GM12891 (cell line): ENCODE measurements at regions not wholly inside any gene's neighbourhood (a gene's known extent, or its start where the extent isn't known, plus 50 kb on each side); places are given as distances from the start of the nearest gene placed in this dataset.

Experiments used
- PAX5 ChIP-seq: IDR thresholded peaks from 2 replicates; pipeline ENCODE4 v1.6.1; 2011; ENCODE audit warnings: low read length, moderate library complexity, mild to moderate bottlenecking; ENCODE audit not compliant: insufficient read depth, severe bottlenecking
- POLR2A ChIP-seq: IDR thresholded peaks from 2 replicates; pipeline ENCODE4 v1.6.1; 2011; ENCODE audit warnings: low read depth, low read length, control low read depth
- POLR2AphosphoS5 ChIP-seq: IDR thresholded peaks from 2 replicates; pipeline ENCODE4 v1.6.1; 2011; ENCODE audit warnings: low read depth, low read length, control low read depth
- POU2F2 ChIP-seq: IDR thresholded peaks from 2 replicates; pipeline ENCODE4 v1.6.1; 2011; ENCODE audit warnings: low read depth, mild to moderate bottlenecking, control low read depth, low read length, moderate library complexity
- SPI1 ChIP-seq: IDR thresholded peaks from 2 replicates; pipeline ENCODE4 v1.6.1; 2011; ENCODE audit warnings: low read depth, low read length, control low read depth
- TAF1 ChIP-seq: IDR thresholded peaks from 2 replicates; pipeline ENCODE4 v1.6.1; 2011; ENCODE audit warnings: low read depth, low read length, control low read depth

- no peak for TF ChIP-seq PAX5
- TF ChIP-seq TAF1: no peak
- no peak for TF ChIP-seq POLR2A
- TF ChIP-seq POLR2AphosphoS5: no peak
- no peak for TF ChIP-seq SPI1
- TF ChIP-seq POU2F2: no peak
Observed at GRCh38 chr11:82049199-82049598, 684.5 kb downstream of the FAM181B start.
